GM20431 (cell line): ENCODE measurements at regions not wholly inside any gene's neighbourhood (a gene's known extent, or its start where the extent isn't known, plus 50 kb on each side); places are given as distances from the start of the nearest gene placed in this dataset.

Experiments used
- in situ Hi-C: fragments of 300-500 bp; cut with MseI, MboI; formaldehyde crosslinking; loops from one replicate; pipeline ENCODE4 v1.15.0; 2020; ENCODE audit warnings: low sequenced_read_pairs; ENCODE audit not compliant: unreplicated experiment

DNA sequence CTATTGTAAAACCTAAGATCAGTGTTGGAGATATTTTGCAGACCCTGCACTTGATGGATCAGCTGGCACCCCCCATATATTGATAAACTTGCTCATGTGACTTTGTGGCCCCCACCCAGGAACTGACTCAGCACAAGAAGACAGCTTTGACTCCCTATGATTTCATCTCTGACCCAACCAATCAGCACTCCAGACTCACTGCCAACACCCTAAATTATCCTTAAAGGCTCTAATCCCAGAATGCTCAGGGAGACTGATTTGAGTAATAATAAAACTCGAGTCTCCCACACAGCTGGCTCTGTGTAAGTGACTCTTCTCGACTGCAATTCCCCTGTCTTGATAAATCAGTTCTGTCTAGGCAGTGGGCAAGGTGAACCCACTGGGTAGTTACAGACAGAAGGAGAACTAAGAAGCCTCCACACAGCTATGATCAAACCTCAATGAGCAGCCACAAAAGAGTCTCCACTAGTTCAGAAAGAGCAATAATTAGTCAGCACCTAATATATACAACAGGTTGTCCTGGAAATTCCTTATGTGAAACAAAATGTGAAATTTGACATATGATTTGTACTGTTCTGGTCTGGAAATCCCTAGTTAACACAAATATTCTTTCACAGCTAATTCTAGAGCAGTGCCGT lies 52.2 kb downstream of the ACTL7B start:
- in situ Hi-C loops = no loop called here

DNA sequence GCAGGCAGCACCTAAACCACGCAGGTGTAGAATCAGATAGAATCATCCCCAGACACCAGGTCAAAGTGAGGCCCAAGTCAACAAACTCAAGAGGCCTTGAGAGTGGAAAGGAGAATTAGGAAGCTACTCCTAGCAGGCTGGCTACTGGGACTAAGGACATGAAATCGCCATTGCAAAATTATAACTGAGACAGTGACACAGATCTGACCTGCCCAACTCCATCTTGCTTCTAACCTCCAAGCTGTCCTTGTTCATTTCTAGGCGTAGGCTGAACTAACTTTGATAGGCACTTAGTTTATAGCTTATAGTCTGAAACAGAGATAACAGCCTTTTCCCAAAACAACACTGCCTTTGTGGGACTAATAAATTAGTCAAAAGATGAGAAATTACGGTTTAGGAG lies 52.8 kb downstream of the ACTL7B start:
- in situ Hi-C loops = no loop called here

DNA sequence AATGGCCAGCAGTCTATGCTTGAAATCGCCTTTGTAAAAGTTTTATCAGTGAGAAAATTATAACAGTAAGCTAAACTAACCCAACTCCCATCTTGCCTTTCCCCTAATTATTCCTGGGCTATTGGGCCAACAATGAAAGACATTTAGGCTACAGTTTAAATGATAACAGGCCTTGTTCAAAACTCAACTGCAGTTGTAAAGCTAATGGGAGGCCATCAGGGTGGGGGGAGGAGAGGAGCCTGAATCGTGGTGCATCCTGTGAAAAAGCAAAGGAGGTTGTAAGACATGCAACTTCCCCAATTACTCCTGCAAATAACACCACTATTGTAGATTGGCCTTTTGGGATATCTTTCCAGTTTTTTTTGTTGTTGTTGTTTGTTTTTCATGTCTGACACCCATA lies 53.8 kb downstream of the ACTL7B start:
- in situ Hi-C loops = no loop called here

DNA sequence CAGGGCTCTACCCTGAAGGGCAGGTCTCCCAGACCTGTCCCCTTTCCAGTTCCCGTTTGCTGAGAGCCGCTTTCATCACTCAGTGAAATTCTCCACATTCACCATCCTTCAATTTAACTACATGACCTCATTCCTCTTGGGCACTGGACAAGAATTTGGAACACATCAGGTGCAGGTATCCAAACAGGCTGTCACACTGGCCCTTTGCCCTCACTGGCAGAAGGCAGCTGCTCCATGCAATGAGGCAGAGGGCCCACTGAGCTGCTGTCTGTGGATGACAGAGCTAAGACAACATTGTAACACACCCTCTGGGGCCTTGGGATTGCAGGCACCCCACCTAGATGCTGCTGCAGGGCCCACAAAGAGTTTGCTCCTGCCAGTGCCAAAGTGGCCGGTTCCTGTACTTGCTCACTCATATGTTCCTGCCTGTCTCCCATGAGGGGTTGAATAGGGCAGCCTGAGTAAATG lies 55.1 kb downstream of the ACTL7B start:
- in situ Hi-C loops = no loop called here

DNA sequence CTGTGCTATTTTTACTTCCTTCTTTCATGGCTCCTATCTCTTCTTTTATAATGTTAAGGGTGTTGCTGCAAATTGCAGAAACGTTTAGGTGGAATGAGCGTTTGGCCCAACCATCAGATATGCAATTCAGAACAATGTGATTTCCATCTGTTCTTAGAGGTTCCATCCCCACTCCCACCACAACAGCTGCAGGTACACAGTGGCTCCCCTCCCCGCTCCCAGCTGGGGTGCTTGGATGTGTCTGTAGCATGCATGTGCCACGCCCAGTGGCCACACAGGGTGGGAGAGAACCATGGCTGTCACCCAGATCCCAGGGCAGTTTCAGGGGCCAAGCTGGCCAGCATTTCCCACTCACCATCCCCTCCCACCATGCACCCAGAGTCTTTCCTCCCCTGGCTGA lies 62.2 kb downstream of the ACTL7B start:
- in situ Hi-C loops = no loop called here

DNA sequence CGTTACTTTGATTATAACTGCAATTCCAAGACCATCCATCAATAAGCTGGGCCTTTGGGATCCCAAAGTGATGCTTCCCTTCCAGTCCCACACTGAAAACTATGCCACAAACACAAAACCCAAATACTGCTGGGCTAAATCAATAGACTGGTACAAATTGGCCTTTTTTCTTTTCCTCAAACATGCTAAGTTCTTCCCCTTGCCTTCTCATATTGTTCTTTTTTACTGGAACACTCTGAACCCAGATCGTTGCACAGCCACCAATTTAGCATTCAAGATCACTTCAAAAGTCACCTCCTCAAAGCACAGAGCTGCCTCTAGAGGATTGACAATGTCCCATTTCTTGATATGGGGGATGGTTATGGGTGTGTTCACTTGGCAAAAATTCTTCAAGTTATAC lies 66.0 kb downstream of the ACTL7B start:
- in situ Hi-C loops = no loop called here

DNA sequence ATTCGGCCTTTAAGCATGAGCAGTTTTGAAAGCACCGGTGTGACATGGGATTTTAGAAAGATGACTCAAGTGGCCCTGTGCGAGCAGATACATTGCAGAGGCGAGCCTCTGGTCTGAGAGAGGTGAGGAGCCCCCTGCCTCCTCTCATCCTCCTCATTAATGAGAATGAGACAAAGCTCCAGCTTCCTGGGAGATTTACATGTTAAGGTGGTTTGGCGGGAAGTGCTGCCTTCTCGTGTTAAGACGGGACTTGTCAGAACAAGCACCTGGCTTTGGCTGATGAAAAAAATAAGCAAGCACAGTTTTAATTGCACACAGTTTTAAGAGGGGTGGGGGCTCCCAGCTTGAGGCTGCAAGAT lies 68.1 kb downstream of the ACTL7B start:
- in situ Hi-C loops = no loop called here

DNA sequence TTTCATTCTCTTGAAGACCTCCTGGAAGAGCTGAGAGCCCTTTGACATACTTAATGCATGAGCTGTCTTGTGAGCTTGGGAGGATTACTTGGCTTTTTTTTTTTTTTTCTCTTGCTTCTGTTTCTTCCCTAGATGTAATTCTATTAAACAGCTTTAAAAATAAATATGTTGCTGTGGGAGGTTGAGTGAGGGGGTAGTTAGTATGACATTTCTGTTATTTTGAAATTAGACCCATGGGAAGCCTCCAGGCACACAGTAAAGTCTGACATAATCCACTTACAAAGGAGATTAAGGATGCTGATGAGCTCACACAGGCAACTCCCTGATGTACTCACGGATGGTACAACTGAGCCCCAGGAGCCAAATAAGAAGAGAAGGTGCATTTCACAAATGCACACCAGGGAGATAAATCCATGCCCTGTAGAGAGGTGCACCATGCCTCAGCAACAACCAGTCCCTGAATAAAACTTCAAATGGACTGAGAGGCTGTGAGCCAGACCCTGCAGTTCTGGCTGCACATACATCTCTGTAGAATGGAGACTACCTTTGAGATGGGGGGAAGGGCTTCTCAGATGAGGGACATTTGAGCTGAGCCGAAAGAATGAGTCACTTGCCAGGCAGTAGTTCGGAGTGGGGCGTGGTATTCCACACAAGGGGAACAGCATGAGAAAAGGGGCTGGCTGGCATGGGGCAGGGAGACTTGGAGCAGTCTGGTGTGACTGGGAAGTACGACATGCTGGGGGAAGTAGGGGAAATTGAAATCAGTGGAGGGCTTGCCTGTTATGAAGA lies 68.7 kb downstream of the ACTL7B start:
- in situ Hi-C loops = no loop called here

DNA sequence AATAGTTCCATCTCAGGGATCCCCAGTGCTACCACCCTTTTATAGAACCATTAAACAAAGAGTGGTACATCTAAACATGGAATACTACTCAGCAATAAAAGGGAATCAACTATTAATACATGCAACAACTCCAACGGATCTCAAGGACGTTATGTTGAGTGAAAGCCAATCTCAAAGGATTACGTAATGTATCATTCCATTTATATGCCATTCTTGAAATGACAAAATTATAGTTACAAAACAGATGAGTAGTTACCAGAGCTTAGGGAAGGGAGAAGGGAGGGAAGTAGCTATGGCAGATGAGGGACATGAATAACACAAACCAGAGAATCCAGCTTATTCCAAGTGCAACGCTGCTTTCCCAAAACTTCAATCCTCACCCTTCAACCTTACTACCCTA lies 69.5 kb downstream of the ACTL7B start:
- in situ Hi-C loops = no loop called here

DNA sequence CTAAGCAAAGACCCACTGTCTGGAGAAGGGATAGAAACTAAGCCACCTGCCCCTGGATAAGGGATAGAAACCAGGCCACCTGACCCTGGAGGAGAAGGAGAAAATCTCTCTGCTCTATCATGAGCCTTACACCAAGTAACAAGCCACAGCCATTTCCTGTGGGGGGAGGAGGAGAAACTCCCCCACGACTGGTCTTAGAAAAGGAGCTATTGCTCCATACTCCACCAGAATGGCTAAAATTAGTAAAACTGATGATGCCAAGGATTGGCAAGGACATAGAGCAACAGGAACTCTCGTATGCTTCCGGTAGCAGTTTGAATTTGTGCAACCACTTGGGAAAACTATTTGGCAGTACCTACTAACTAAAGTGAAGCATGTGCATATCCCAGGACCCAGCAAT lies 70.8 kb downstream of the ACTL7B start:
- in situ Hi-C loops = no loop called here

DNA sequence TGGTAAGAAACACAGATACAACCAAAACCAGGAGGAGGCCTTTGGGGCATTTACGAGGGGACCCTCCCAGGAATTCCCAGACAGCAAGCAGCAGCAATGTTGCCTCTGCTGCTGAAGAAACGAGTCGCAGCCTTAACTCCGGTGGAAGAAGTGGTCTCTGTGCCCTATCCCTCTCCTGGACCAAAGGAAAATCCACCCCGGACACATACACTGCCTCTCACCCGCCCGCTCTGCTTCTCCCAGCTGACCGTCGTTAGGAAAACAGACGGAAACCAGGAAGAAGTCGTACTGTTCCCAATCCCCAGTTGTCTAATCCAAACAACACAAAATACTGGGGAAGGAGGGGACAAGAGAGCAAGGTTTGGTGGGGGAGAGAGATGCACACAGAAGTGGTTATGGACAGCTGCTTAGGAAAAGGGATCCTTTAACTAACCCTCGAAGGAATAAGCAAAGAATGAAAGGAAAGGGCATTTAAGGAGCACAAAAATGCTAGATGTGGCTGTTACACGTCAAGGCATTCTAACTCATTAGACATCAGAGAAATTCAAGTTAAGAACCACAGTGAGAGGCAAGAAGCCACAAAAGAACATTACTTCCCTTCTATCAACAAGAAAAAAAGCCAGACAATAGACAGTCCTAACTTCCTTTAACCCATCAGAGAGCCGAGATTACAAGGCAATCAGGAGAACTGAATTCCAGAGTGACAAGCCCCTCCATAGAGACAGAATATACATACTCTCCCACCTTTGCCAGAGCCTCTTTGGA lies 71.9 kb downstream of the ACTL7B start:
- in situ Hi-C loops = no loop called here

DNA sequence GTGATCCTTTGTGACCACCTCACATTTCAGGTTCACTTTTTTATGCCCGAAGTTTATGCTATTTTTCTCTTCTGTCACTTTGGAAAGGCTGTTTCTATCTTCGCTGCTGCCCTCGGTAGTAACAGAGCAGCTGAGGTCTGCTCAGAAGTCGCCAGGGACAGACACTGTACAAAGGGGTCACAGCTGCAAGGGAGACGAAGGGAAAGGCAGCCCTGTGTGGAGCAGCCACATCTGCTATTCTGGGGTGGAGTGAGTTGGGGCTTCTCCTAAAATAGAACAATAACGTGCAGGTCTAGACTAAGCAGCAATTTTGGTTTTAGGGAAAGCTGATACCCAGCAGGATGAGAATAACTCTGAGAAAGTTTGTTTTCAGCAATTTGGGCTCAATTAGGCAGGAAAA lies 72.5 kb downstream of the ACTL7B start:
- in situ Hi-C loops = no loop called here

DNA sequence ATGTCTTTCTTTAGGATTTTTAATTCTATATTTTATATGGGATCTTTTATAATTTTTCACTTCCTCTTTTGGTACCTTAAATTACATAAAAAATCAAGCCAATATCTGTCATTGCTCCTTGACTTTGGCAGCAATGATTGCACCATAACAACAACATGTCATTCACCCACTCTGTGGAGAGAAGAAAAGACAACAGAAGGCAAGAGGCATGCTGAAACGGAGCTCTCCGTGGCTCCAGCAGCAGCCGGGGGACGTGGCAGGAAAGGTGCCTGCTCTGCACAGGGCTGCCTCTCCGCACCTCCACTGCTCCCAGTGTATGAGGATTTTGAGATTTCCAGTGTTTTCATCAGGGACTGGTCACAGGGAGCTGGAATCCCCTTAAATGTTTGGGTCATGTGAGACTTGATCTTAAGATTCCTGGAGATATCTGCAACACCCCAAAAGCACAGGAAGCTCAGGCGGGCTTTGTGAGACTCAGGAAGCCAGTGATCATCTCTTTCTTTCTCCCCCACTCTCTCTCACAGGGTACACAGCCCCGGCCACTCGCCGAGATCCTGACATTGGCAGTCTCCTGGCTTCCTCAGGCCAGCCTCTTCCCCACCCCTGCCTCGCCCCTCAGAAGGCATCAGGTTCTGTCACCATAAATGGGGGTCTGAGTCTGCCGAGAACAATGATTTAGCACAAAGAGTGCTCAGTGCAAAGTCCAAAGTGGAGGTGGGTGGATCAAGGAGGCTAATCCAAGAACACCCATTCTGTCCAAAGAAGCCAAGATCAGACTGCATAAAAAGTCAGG lies 74.6 kb downstream of the ACTL7B start:
- in situ Hi-C loops = no loop called here

DNA sequence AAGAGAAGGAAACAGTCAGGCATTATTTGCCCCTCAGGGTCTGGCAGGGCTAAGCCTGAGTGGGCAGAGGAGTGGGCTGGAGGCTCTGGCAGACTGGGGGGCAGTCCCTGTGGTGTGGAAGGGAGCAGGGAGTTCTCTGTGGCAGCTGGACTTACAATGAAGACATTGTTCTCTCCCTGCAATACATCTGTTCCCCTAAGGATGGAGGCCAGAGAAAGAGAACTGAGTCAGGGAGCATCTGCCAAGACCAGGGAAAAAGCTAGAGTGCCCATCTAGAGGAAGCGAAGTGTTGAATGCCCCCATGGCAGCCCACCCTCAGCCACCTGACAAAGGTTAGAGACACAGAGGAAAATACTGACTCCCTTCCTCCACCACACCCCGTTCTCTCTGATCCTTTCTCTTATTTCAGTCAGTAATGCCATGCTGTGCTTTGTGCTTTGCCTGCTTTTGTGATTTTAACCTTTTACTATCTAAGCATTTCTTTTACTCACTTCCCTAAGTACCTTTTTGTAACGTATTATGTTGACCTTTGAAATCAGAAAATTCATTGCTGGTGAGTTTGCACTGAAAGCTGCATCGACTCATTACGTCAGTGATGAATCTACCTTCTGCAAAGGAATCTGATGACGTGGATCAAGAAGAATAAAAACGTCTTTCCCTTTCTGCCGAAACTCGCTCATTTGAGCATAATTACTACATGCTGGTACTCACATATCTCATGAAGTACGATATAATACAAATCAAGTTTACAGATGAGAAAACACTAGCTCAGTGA lies 76.0 kb downstream of the ACTL7B start:
- in situ Hi-C loops = no loop called here

DNA sequence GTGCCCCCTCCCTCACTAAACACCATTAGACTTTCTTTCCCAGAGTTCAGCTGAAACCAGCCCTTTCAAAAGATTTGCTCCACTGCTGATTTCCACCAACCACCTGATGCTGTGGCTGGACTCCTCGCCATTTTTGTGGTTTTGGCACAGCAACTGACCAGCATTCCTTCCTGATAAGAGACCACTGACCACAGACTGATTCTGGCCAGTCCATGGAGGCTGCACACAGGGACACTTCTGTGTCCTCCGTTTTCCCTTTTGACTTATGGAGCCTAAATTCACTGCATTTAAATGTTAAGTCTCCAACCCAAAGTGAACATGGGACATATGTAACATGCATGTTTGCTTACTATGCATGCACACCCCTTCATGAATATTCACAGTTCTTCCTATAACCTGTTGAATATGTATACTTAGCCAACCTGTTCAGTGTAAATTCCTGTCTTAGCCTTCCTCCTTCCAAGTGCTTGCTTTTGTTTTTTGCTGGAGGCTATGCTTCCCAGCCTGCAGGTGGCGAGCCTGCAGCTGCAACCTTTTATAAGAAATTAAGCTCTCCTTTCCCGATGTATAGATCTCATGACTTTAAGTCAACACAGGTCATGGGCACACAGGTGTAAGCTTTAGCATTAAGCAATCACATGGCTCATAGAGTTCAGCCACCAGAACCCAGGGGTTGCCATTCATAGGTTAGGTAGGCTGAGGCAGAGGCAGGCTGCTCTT lies 78.7 kb downstream of the ACTL7B start:
- in situ Hi-C loops = no loop called here

DNA sequence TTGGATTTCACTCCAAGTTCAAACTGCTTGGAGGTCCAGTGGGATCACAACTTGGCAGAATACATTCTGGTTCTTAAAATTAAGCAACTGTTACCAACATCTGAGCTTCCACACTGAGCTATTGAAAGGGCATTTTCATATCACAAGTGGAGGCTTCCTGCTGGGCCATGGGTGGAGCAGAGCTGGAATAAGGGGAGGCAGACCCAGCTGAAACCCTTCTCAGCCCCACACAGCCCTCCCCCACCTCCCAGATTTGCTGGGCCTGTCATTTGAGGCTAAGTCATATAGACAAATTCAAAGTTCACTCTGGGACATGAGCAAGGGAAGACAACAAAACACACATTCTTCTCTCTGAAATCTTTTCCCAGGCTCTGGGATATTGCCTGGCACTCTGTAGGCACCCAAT lies 79.9 kb downstream of the ACTL7B start:
- in situ Hi-C loops = no loop called here

DNA sequence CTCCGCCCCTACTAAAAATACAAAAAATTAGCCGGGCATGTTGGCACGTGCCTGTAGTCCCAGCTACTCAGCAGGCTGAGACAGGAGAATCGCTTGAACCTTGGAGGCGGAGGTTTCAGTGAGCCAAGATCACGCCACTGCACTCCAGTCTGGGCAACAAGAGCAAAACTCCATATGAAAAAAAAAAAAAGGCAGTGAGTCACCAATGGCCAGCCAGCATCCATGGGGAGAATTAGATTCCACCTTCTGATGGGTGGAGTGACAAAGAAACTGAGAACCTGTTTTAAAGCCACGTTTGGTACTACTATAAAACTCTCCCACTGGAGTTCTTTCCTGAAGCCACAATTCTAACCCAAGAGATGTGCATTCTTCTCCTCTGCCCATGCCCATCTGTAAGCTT lies 81.7 kb downstream of the ACTL7B start:
- in situ Hi-C loops = loop anchor here (25.0 kb wide), 1 partner anchor 112 kb away; no protein-coding TSS in a partner anchor

DNA sequence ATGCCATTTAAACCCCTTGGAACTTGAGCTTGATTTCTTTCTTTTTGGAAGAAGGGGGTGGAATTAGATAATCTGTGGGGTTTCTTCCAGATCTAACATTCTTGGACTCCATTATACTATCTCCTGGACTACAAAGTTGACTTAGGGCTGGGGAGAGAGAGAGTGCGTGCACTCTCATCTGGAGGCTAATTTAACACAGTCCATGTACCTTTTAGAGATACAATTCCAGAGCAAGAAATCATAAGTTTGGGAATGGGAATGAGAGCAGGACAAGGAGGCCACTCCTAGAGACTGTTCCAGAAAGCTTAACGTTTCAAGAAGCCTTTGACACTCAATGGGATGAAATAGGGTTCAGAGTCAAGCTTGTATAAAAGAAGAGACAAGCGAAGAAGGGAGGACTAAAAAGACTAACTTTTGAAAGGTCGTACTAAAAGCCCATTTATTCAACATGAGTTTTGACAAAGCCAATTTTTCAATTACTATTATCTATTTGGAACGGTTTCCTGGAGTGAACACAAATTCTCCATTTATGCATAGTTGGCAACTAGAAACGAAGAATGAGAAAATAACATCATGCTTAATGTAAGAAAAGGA lies 83.4 kb downstream of the ACTL7B start:
- in situ Hi-C loops = loop anchor here (25.0 kb wide), 1 partner anchor 110 kb away; no protein-coding TSS in a partner anchor
